ENCODE measurements at regions not wholly inside any gene's neighbourhood (a gene's known extent, or its start where the extent isn't known, plus 50 kb on each side); places are given as distances from the start of the nearest gene placed in this dataset.

GRCh38 chr10:3554121-3554522 lies 230.9 kb downstream of the KLF6 start:
- no peak overlapping the region for H3K27ac ChIP-seq (ENCODE audit: low read depth in 2 of 2, low read length in 2 of 2)
- no peaks in the 10 kb centered on the region for H3K36me3 ChIP-seq (ENCODE audit: control insufficient read depth in 2 of 2, insufficient read depth in 2 of 2, low read length in 2 of 2)
- H3K4me3 ChIP-seq (ENCODE audit: low read length in 2 of 2) = no peak overlapping the region
- no peaks in the 10 kb centered on the region for H3K4me1 ChIP-seq (ENCODE audit: control insufficient read depth in 2 of 2, insufficient read depth in 2 of 2, low read length in 2 of 2)
- no peaks in the 10 kb centered on the region for H3K9me3 ChIP-seq (ENCODE audit: control insufficient read depth in 2 of 2, low read length in 2 of 2)
- H3K9ac ChIP-seq (ENCODE audit: low read depth in 1 of 2, low read length in 2 of 2) = no peak overlapping the region
- no peaks in the 10 kb centered on the region for H3K27me3 ChIP-seq (ENCODE audit: control insufficient read depth in 2 of 2, insufficient read depth in 2 of 2, low read length in 2 of 2)

- H3K27ac ChIP-seq (ENCODE audit: low read depth in 2 of 2, low read length in 2 of 2) = no peak overlapping the region
- no peaks in the 10 kb centered on the region for H3K4me1 ChIP-seq (ENCODE audit: control insufficient read depth in 2 of 2, insufficient read depth in 2 of 2, low read length in 2 of 2)
- H3K9me3 ChIP-seq (ENCODE audit: control insufficient read depth in 2 of 2, low read length in 2 of 2) = no peaks in the 10 kb centered on the region
- no peak overlapping the region for H3K4me3 ChIP-seq (ENCODE audit: low read length in 2 of 2)
- H3K9ac ChIP-seq (ENCODE audit: low read depth in 1 of 2, low read length in 2 of 2) = no peak overlapping the region
- no peaks in the 10 kb centered on the region for H3K27me3 ChIP-seq (ENCODE audit: control insufficient read depth in 2 of 2, insufficient read depth in 2 of 2, low read length in 2 of 2)
- H3K36me3 ChIP-seq (ENCODE audit: control insufficient read depth in 2 of 2, insufficient read depth in 2 of 2, low read length in 2 of 2) = no peaks in the 10 kb centered on the region
These were observed 232.7 kb downstream of the KLF6 start for GRCh38 chr10:3552281-3552680.

GRCh38 chr10:3551761-3552160 lies 233.2 kb downstream of the KLF6 start:
- Histone ChIP-seq H3K4me1 (ENCODE audit: control insufficient read depth in 2 of 2, insufficient read depth in 2 of 2, low read length in 2 of 2) (no peaks in the 10 kb centered on the region), H3K27me3 (ENCODE audit: control insufficient read depth in 2 of 2, insufficient read depth in 2 of 2, low read length in 2 of 2) (no peaks in the 10 kb centered on the region), H3K27ac (ENCODE audit: low read depth in 2 of 2, low read length in 2 of 2) (no peak overlapping the region), H3K36me3 (ENCODE audit: control insufficient read depth in 2 of 2, insufficient read depth in 2 of 2, low read length in 2 of 2) (no peaks in the 10 kb centered on the region), H3K9ac (ENCODE audit: low read depth in 1 of 2, low read length in 2 of 2) (no peak overlapping the region), H3K4me3 (ENCODE audit: low read length in 2 of 2) (no peak overlapping the region), H3K9me3 (ENCODE audit: control insufficient read depth in 2 of 2, low read length in 2 of 2) (no peaks in the 10 kb centered on the region)

DNA sequence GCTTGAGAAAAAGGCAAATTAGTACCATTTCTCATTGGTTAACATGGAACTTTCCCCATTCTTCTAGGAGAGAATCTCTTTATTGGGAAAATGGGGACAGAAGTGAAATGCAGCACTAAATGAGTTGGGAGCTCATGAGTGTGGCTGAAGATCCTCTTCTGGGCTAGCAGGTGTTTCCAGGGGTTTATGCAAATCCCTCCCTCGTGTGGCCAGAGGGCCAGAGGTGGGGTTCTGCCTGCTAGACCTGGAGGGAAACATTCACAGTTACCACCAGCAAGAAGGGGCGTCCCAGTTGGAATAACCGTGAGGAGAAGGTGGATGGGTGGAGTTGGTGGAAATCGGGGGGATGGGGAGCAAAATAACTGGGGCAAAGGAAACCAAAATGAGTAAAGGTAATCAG lies 235.9 kb downstream of the KLF6 start:
- no peaks in the 10 kb centered on the region for H3K9me3 ChIP-seq (ENCODE audit: control insufficient read depth in 2 of 2, low read length in 2 of 2)
- no peaks in the 10 kb centered on the region for H3K27me3 ChIP-seq (ENCODE audit: control insufficient read depth in 2 of 2, insufficient read depth in 2 of 2, low read length in 2 of 2)
- no peaks in the 10 kb centered on the region for H3K36me3 ChIP-seq (ENCODE audit: control insufficient read depth in 2 of 2, insufficient read depth in 2 of 2, low read length in 2 of 2)
- no peak overlapping the region for H3K27ac ChIP-seq (ENCODE audit: low read depth in 2 of 2, low read length in 2 of 2)
- no peak overlapping the region for H3K4me3 ChIP-seq (ENCODE audit: low read length in 2 of 2)
- H3K4me1 ChIP-seq (ENCODE audit: control insufficient read depth in 2 of 2, insufficient read depth in 2 of 2, low read length in 2 of 2) = no peaks in the 10 kb centered on the region
- no peak overlapping the region for H3K9ac ChIP-seq (ENCODE audit: low read depth in 1 of 2, low read length in 2 of 2)

DNA sequence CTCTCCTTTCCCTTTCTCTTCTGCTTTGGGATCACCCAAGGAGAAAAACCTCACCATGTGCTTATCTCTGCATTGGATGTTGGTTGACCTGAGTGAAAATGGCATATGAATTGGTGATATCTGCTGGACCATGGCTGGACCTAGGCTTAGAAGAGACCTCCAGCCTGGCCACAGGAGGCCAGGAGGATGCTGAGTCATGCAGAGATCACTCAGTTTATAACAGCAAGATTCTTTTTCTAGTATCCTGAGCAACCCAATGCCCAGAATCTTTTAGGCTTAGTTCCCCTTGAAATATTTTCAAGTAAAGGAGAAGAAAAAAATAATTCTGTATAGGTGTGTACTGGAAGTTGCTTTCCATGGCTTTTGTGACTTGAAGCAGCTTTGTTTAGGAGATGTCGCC lies 236.3 kb downstream of the KLF6 start:
- Histone ChIP-seq H3K27me3 (ENCODE audit: control insufficient read depth in 2 of 2, insufficient read depth in 2 of 2, low read length in 2 of 2) (no peaks in the 10 kb centered on the region), H3K4me3 (ENCODE audit: low read length in 2 of 2) (no peak overlapping the region), H3K9ac (ENCODE audit: low read depth in 1 of 2, low read length in 2 of 2) (no peak overlapping the region), H3K9me3 (ENCODE audit: control insufficient read depth in 2 of 2, low read length in 2 of 2) (no peaks in the 10 kb centered on the region), H3K4me1 (ENCODE audit: control insufficient read depth in 2 of 2, insufficient read depth in 2 of 2, low read length in 2 of 2) (no peaks in the 10 kb centered on the region), H3K27ac (ENCODE audit: low read depth in 2 of 2, low read length in 2 of 2) (no peak overlapping the region), H3K36me3 (ENCODE audit: control insufficient read depth in 2 of 2, insufficient read depth in 2 of 2, low read length in 2 of 2) (no peaks in the 10 kb centered on the region)

- H3K36me3 ChIP-seq (ENCODE audit: control insufficient read depth in 2 of 2, insufficient read depth in 2 of 2, low read length in 2 of 2) = no peaks in the 10 kb centered on the region
- H3K27me3 ChIP-seq (ENCODE audit: control insufficient read depth in 2 of 2, insufficient read depth in 2 of 2, low read length in 2 of 2) = no peaks in the 10 kb centered on the region
- no peak overlapping the region for H3K27ac ChIP-seq (ENCODE audit: low read depth in 2 of 2, low read length in 2 of 2)
- H3K9me3 ChIP-seq (ENCODE audit: control insufficient read depth in 2 of 2, low read length in 2 of 2) = no peaks in the 10 kb centered on the region
- no peaks in the 10 kb centered on the region for H3K4me1 ChIP-seq (ENCODE audit: control insufficient read depth in 2 of 2, insufficient read depth in 2 of 2, low read length in 2 of 2)
- no peak overlapping the region for H3K9ac ChIP-seq (ENCODE audit: low read depth in 1 of 2, low read length in 2 of 2)
- H3K4me3 ChIP-seq (ENCODE audit: low read length in 2 of 2) = no peak overlapping the region
These were observed 236.9 kb downstream of the KLF6 start for GRCh38 chr10:3548076-3548475.

DNA sequence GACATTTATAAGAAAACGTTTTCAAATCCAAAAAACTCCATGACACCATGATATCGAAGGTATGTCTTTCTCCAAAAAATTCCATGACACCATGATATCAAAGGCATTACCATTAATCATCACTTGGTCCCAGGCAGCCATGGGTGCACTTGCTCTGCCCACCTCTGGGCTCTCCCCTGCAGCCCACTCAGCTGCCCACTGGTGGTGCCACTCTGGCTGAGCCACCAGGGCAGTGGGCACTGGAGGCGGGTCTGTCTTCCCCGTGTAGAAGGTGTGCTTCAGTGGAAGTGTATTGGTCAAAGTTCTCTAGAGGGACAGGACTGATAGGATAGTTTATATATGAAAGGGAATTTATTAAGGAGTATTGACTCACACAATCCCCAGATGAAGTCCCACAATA lies 240.4 kb downstream of the KLF6 start:
- Histone ChIP-seq H3K4me3 (ENCODE audit: low read length in 2 of 2) (no peak overlapping the region), H3K4me1 (ENCODE audit: control insufficient read depth in 2 of 2, insufficient read depth in 2 of 2, low read length in 2 of 2) (no peaks in the 10 kb centered on the region), H3K27me3 (ENCODE audit: control insufficient read depth in 2 of 2, insufficient read depth in 2 of 2, low read length in 2 of 2) (no peaks in the 10 kb centered on the region), H3K9ac (ENCODE audit: low read depth in 1 of 2, low read length in 2 of 2) (no peak overlapping the region), H3K36me3 (ENCODE audit: control insufficient read depth in 2 of 2, insufficient read depth in 2 of 2, low read length in 2 of 2) (no peaks in the 10 kb centered on the region), H3K9me3 (ENCODE audit: control insufficient read depth in 2 of 2, low read length in 2 of 2) (no peaks in the 10 kb centered on the region), H3K27ac (ENCODE audit: low read depth in 2 of 2, low read length in 2 of 2) (no peak overlapping the region)

GRCh38 chr10:3542185-3542611 lies 242.8 kb downstream of the KLF6 start:
- no peak overlapping the region for H3K4me3 ChIP-seq (ENCODE audit: low read length in 2 of 2)
- H3K9me3 ChIP-seq (ENCODE audit: control insufficient read depth in 2 of 2, low read length in 2 of 2) = no peaks in the 10 kb centered on the region
- H3K27ac ChIP-seq (ENCODE audit: low read depth in 2 of 2, low read length in 2 of 2) = no peak overlapping the region
- no peak overlapping the region for H3K9ac ChIP-seq (ENCODE audit: low read depth in 1 of 2, low read length in 2 of 2)
- no peaks in the 10 kb centered on the region for H3K36me3 ChIP-seq (ENCODE audit: control insufficient read depth in 2 of 2, insufficient read depth in 2 of 2, low read length in 2 of 2)
- no peaks in the 10 kb centered on the region for H3K27me3 ChIP-seq (ENCODE audit: control insufficient read depth in 2 of 2, insufficient read depth in 2 of 2, low read length in 2 of 2)
- H3K4me1 ChIP-seq (ENCODE audit: control insufficient read depth in 2 of 2, insufficient read depth in 2 of 2, low read length in 2 of 2) = no peaks in the 10 kb centered on the region

- peak overlapping the region; percentile 25 to 32 for H3K27ac ChIP-seq (ENCODE audit: low read depth in 2 of 2, low read length in 2 of 2)
- H3K27me3 ChIP-seq (ENCODE audit: control insufficient read depth in 2 of 2, insufficient read depth in 2 of 2, low read length in 2 of 2) = no peaks in the 10 kb centered on the region
- H3K9ac ChIP-seq (ENCODE audit: low read depth in 1 of 2, low read length in 2 of 2) = peak overlapping the region in 1 of 2 donors; percentile 6
- no peaks in the 10 kb centered on the region for H3K4me1 ChIP-seq (ENCODE audit: control insufficient read depth in 2 of 2, insufficient read depth in 2 of 2, low read length in 2 of 2)
- no peak overlapping the region for H3K4me3 ChIP-seq (ENCODE audit: low read length in 2 of 2)
- H3K36me3 ChIP-seq (ENCODE audit: control insufficient read depth in 2 of 2, insufficient read depth in 2 of 2, low read length in 2 of 2) = no peaks in the 10 kb centered on the region
- H3K9me3 ChIP-seq (ENCODE audit: control insufficient read depth in 2 of 2, low read length in 2 of 2) = no peaks in the 10 kb centered on the region
These were observed 245.2 kb downstream of the KLF6 start for GRCh38 chr10:3539696-3540383.

GRCh38 chr10:3538656-3539531 lies 246.1 kb downstream of the KLF6 start:
- Histone ChIP-seq H3K4me1 (ENCODE audit: control insufficient read depth in 2 of 2, insufficient read depth in 2 of 2, low read length in 2 of 2) (no peaks in the 10 kb centered on the region), H3K9me3 (ENCODE audit: control insufficient read depth in 2 of 2, low read length in 2 of 2) (no peaks in the 10 kb centered on the region), H3K27me3 (ENCODE audit: control insufficient read depth in 2 of 2, insufficient read depth in 2 of 2, low read length in 2 of 2) (no peaks in the 10 kb centered on the region), H3K27ac (ENCODE audit: low read depth in 2 of 2, low read length in 2 of 2) (peak overlapping the region; percentile 25 to 32), H3K36me3 (ENCODE audit: control insufficient read depth in 2 of 2, insufficient read depth in 2 of 2, low read length in 2 of 2) (no peaks in the 10 kb centered on the region), H3K9ac (ENCODE audit: low read depth in 1 of 2, low read length in 2 of 2) (peak overlapping the region in 1 of 2 donors; percentile 6), H3K4me3 (ENCODE audit: low read length in 2 of 2) (no peak overlapping the region)
